HG03558 (cell line): ENCODE measurements at regions not wholly inside any gene's neighbourhood (a gene's known extent, or its start where the extent isn't known, plus 50 kb on each side); places are given as distances from the start of the nearest gene placed in this dataset.

Experiments used
- ATAC-seq: cut with Tn5 transposase; IDR thresholded peaks from one replicate; pipeline ENCODE4 v1.9.1; 2021; ENCODE audit warnings: moderate number of reproducible peaks; ENCODE audit not compliant: unreplicated experiment; ENCODE audit errors: extremely low read depth

DNA sequence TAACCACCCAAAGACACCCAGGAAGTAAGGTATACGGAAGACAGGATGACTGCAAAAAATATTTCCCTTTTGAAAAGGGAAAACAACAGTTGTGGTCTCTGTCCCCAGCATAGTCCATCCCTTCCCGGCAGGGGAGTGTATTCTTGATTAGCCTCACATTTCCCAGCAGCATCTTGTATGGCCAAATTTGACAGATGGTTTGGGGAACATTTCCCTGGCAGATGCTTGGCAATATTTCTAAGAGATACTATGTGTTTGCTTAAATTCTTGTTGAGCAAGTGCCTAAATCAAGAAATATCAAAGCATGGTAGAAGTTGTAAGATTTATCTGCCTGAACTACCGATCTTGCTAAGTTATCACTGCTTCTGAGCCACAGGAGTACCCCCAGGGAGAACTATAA is 56.9 kb upstream of the TPK1 start:
- ATAC-seq: no peak
